Mesenchymal stem cell (in vitro differentiated cells and primary cell): ENCODE measurements at regions not wholly inside any gene's neighbourhood (a gene's known extent, or its start where the extent isn't known, plus 50 kb on each side); places are given as distances from the start of the nearest gene placed in this dataset.

ENCODE experiments used
- DNase-seq: peaks from one replicate; pipeline ENCODE4 v3.0.0-alpha.2; 2013
- H2AFZ ChIP-seq: one replicate; pipeline ENCODE4 v1.6.1; 2013; ENCODE audit warnings: low read depth, mild to moderate bottlenecking, control low read depth, inconsistent platforms, low read length, moderate library complexity
- H2AK5ac ChIP-seq: 2 replicates; pipeline ENCODE4 v1.6.1; 2013; ENCODE audit warnings: low read length, moderate library complexity, mild to moderate bottlenecking, inconsistent platforms; ENCODE audit not compliant: severe bottlenecking
- H2BK120ac ChIP-seq: one replicate; pipeline ENCODE4 v1.6.1; 2013; ENCODE audit warnings: low read depth, mild to moderate bottlenecking, inconsistent platforms, low read length, moderate library complexity
- H2BK12ac ChIP-seq, 2 experiments: one replicate each; pipeline ENCODE4 v1.6.1; 2013; ENCODE audit warnings: inconsistent platforms in 2 of 2, low read length in 2 of 2, mild to moderate bottlenecking in 2 of 2, moderate library complexity in 2 of 2, control low read depth in 1 of 2
- H2BK15ac ChIP-seq: one replicate; pipeline ENCODE4 v1.6.1; 2013; ENCODE audit warnings: mild to moderate bottlenecking, low read depth, inconsistent platforms; ENCODE audit not compliant: poor library complexity, severe bottlenecking
- H2BK5ac ChIP-seq: 2 replicates; pipeline ENCODE4 v1.6.1; 2013; ENCODE audit warnings: low read depth, mild to moderate bottlenecking, low read length, control low read depth, inconsistent platforms; ENCODE audit not compliant: poor library complexity, severe bottlenecking
- H3K14ac ChIP-seq, 2 experiments: one replicate each; pipeline ENCODE4 v1.6.1; 2013; ENCODE audit warnings: inconsistent platforms in 2 of 2, low read length in 2 of 2, control low read depth in 1 of 2, mild to moderate bottlenecking in 1 of 2, moderate library complexity in 1 of 2
- H3K18ac ChIP-seq, 2 experiments: one replicate each; pipeline ENCODE4 v1.6.1; 2013; ENCODE audit warnings: inconsistent platforms in 2 of 2, low read length in 2 of 2, control low read depth in 1 of 2, low read depth in 1 of 2, mild to moderate bottlenecking in 1 of 2
- H3K23ac ChIP-seq, 2 experiments: one replicate each; pipeline ENCODE4 v1.6.1; 2013; ENCODE audit warnings: inconsistent platforms in 2 of 2, low read length in 2 of 2, mild to moderate bottlenecking in 2 of 2, moderate library complexity in 2 of 2, control low read depth in 1 of 2
- H3K27ac ChIP-seq: 2 replicates; pipeline ENCODE4 v1.5.1; 2013; ENCODE audit warnings: mild to moderate bottlenecking, moderate library complexity, low read length, control low read depth, inconsistent platforms; ENCODE audit not compliant: poor library complexity, severe bottlenecking
- H3K27me3 ChIP-seq, 2 experiments: 2 replicates each; pipeline versions ENCODE4 v1.6.1 to v1.7.0; 2013; ENCODE audit warnings: low read length in 2 of 2, mild to moderate bottlenecking in 2 of 2, moderate library complexity in 2 of 2, control low read depth in 1 of 2, inconsistent platforms in 1 of 2; ENCODE audit not compliant: control insufficient read depth in 1 of 2, insufficient read depth in 1 of 2
- H3K36me3 ChIP-seq, 2 experiments: 2 replicates each; pipeline versions ENCODE4 v1.6.1 to v1.7.0; 2013; ENCODE audit warnings: low read length in 2 of 2, control low read depth in 1 of 2, inconsistent platforms in 1 of 2, low read depth in 1 of 2, mild to moderate bottlenecking in 1 of 2; ENCODE audit not compliant: insufficient read depth in 2 of 2, control insufficient read depth in 1 of 2
- H3K4ac ChIP-seq, 2 experiments: one replicate each; pipeline ENCODE4 v1.6.1; 2013; ENCODE audit warnings: inconsistent platforms in 2 of 2, low read length in 2 of 2, mild to moderate bottlenecking in 2 of 2, moderate library complexity in 2 of 2, control low read depth in 1 of 2, low read depth in 1 of 2
- H3K4me1 ChIP-seq: 2 replicates; pipeline ENCODE4 v1.6.1; 2013; ENCODE audit warnings: low read depth, low read length, control low read depth; ENCODE audit not compliant: control insufficient read depth, insufficient read depth
- H3K4me2 ChIP-seq: 2 replicates; pipeline ENCODE4 v1.6.1; 2013; ENCODE audit warnings: low read length, mild to moderate bottlenecking, inconsistent platforms; ENCODE audit not compliant: poor library complexity, severe bottlenecking
- H3K4me3 ChIP-seq, 2 experiments: 2 replicates each; pipeline versions ENCODE4 v1.5.1 to v1.7.0; 2013; ENCODE audit warnings: low read length in 2 of 2, mild to moderate bottlenecking in 2 of 2, control low read depth in 1 of 2, low read depth in 1 of 2; ENCODE audit not compliant: insufficient read depth in 1 of 2
- H3K79me1 ChIP-seq: replicated peaks from 2 replicates; pipeline ENCODE4 v1.6.1; 2013; ENCODE audit warnings: mild to moderate bottlenecking, control low read depth, low read length, inconsistent platforms; ENCODE audit not compliant: poor library complexity, severe bottlenecking
- H3K9ac ChIP-seq: 2 replicates; pipeline ENCODE4 v1.7.0; 2013; ENCODE audit warnings: mild to moderate bottlenecking, low read length, moderate library complexity
- H3K9me3 ChIP-seq: 2 replicates; pipeline ENCODE4 v1.7.0; 2013; ENCODE audit warnings: mild to moderate bottlenecking, low read length; ENCODE audit not compliant: control insufficient read depth
- H4K8ac ChIP-seq: one replicate; pipeline ENCODE4 v1.6.1; 2013; ENCODE audit warnings: inconsistent platforms, mild to moderate bottlenecking, low read length, moderate library complexity
- H4K91ac ChIP-seq: one replicate; pipeline ENCODE4 v1.6.1; 2013; ENCODE audit warnings: mild to moderate bottlenecking, low read length, inconsistent platforms
- WGBS: methylation state at CpG from one replicate; pipeline ENCODE4 v1.1.7; 2013; ENCODE audit warnings: mixed read lengths; 5-methylcytosine and 5-hydroxymethylcytosine counted together

- Histone ChIP-seq H4K8ac (peak overlapping the region; percentile 72), H3K9me3 (no peaks in the 10 kb centered on the region), H4K91ac (no peak overlapping the region), H3K23ac (no peak overlapping the region), H3K27me3 (peaks cover 0 to 23% of the 10 kb centered on the region in 2 experiments), H3K14ac (no peak overlapping the region), H3K18ac (no peak overlapping the region), H3K9ac (peak overlapping the region; percentile 59), H2AK5ac (no peak overlapping the region), H3K79me1 (no peaks in the 10 kb centered on the region), H3K4me1 (peaks cover 2% of the 10 kb centered on the region), H3K4me3 (peak overlapping the region in 1 of 2 experiments; percentile 64), H3K4me2 (no peak overlapping the region), H2BK15ac (no peak overlapping the region), H2BK120ac (no peak overlapping the region), H2BK5ac (no peak overlapping the region), H2AFZ (no peak overlapping the region), H3K27ac (no peak overlapping the region), H3K4ac (no peak overlapping the region), H3K36me3 (no peaks in the 10 kb centered on the region), H2BK12ac (no peak overlapping the region)
- DNase-seq: peak; percentile 50
- WGBS: 20% methylated on average over 16 of the region's 16 CpGs
Observed at GRCh38 chr7:28315565-28316410, 96.5 kb upstream of the CREB5 start.

GRCh38 chr7:28316489-28316888 lies 95.8 kb upstream of the CREB5 start:
- no peaks in the 10 kb centered on the region for H3K79me1 ChIP-seq
- no peak overlapping the region for H3K27ac ChIP-seq
- H4K8ac ChIP-seq: no peak overlapping the region
- no peaks in the 10 kb centered on the region for H3K9me3 ChIP-seq
- H2BK15ac ChIP-seq: no peak overlapping the region
- H2AK5ac ChIP-seq: no peak overlapping the region
- no peak overlapping the region for H3K23ac ChIP-seq
- peaks cover 0 to 23% of the 10 kb centered on the region in 2 experiments for H3K27me3 ChIP-seq
- H2BK120ac ChIP-seq: no peak overlapping the region
- peak overlapping the region; percentile 59 for H3K9ac ChIP-seq
- H2BK5ac ChIP-seq: no peak overlapping the region
- peaks cover 2% of the 10 kb centered on the region for H3K4me1 ChIP-seq
- no peak overlapping the region for H2AFZ ChIP-seq
- H3K18ac ChIP-seq: no peak overlapping the region
- H3K4me3 ChIP-seq: peak overlapping the region in 1 of 2 experiments; percentile 5
- no peak overlapping the region for H2BK12ac ChIP-seq
- peak; percentile 30 for DNase-seq
- no peaks in the 10 kb centered on the region for H3K36me3 ChIP-seq
- WGBS: 83% methylated on average over 3 of the region's 3 CpGs
- no peak overlapping the region for H3K4ac ChIP-seq
- H3K4me2 ChIP-seq: no peak overlapping the region
- no peak overlapping the region for H3K14ac ChIP-seq
- H4K91ac ChIP-seq: no peak overlapping the region

DNA sequence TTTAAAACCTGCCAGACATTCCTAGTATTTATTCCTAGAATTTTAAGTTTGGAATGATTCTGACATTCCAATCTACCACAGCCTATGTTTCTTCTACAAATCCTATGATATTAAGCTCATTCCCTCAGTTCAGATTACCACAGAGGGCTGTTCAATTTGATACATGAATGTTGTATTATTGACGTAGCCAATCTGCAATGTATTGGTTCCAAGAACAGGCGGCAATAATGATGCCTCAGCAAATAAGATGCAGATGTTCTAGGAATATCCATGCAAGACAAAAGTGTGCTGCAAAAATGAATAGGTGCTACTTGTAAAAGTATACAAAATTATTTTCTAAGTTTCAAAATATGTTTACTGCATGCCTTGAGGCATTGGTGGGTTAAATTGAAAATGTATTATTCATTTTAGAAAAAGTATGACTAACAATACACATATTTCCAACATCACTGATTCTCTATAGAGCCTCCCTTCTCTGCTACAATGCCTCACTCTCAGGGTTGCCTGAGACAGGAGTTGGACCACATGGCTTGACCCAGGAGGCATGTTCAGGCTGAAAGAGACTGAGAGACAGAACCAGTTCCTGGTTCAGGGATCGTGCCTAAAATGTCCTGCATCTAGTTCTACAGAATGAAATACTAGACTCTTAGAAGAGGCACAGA lies 94.1 kb upstream of the CREB5 start:
- 93% methylated on average over 3 of the region's 3 CpGs for WGBS
- no peak overlapping the region for H2BK5ac ChIP-seq

DNA sequence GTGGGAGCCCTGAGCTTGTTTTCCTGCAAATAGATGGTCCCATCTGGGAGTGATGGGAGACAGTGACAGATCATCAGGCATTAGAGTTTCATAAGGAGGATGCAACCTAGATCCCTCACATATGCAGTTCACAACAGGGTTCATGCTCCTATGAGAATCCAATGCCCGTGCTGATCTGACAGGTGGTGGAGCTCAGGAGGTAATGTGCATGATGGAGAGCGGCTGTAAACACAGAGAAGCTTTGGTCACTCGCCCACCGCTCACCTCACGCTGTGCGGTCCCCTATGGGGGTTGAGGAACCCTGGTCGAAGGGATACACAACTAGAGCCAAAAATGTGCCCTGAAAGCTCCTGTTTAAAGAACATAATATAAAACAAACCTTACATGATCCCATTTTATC lies 88.5 kb upstream of the CREB5 start:
- Histone ChIP-seq H3K23ac (no peak overlapping the region), H2AK5ac (no peak overlapping the region), H3K27me3 (no peaks in the 10 kb centered on the region), H3K9me3 (no peaks in the 10 kb centered on the region), H2AFZ (no peak overlapping the region), H3K4me1 (no peaks in the 10 kb centered on the region), H2BK15ac (no peak overlapping the region), H3K4me3 (no peak overlapping the region), H2BK120ac (no peak overlapping the region), H3K27ac (no peak overlapping the region), H3K9ac (no peak overlapping the region), H3K36me3 (no peaks in the 10 kb centered on the region), H3K4ac (no peak overlapping the region), H2BK5ac (no peak overlapping the region), H4K8ac (no peak overlapping the region), H3K14ac (no peak overlapping the region), H2BK12ac (no peak overlapping the region), H4K91ac (no peak overlapping the region), H3K18ac (no peak overlapping the region), H3K79me1 (no peaks in the 10 kb centered on the region), H3K4me2 (no peak overlapping the region)
- DNase-seq: no peak
- WGBS: 92% methylated on average over 7 of the region's 7 CpGs

More for the DNA sequence above, 94.1 kb upstream of the CREB5 start:
- Histone ChIP-seq H3K27ac (no peak overlapping the region), H3K4me1 (no peaks in the 10 kb centered on the region), H3K23ac (no peak overlapping the region), H3K4me2 (no peak overlapping the region), H4K91ac (no peak overlapping the region), H4K8ac (no peak overlapping the region), H2AFZ (no peak overlapping the region), H3K27me3 (peaks cover 0 to 14% of the 10 kb centered on the region in 2 experiments), H3K18ac (no peak overlapping the region), H2BK15ac (no peak overlapping the region), H2BK120ac (no peak overlapping the region), H3K36me3 (no peaks in the 10 kb centered on the region), H3K9me3 (no peaks in the 10 kb centered on the region), H2AK5ac (no peak overlapping the region), H3K9ac (no peak overlapping the region), H3K14ac (no peak overlapping the region), H2BK12ac (no peak overlapping the region), H3K79me1 (no peaks in the 10 kb centered on the region), H3K4me3 (no peak overlapping the region), H3K4ac (no peak overlapping the region)
- DNase-seq: no peak
